ENCODE measurements at regions not wholly inside any gene's neighbourhood (a gene's known extent, or its start where the extent isn't known, plus 50 kb on each side); places are given as distances from the start of the nearest gene placed in this dataset.

DNA sequence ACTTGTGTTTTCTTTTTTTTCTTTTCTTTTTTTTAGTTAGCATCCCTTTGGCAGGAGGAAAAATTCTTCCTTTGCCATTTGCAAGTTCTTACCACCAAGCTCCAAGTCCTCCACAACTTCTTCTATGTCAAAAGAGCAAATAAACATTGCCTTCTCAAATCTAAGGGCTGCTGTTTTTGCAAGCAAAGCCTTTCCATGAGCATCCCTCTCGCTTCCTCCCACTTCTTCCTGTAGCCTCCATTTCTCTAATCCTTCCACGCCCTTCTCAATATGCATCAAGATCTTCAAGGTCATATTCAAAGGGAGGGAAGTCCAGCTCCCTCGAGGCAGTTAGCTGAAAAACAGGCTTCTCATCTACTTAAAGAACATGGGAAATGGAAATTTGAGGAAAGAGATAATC, 147.1 kb downstream of the ADSS2 start:
- TF ChIP-seq, protein P1, sequence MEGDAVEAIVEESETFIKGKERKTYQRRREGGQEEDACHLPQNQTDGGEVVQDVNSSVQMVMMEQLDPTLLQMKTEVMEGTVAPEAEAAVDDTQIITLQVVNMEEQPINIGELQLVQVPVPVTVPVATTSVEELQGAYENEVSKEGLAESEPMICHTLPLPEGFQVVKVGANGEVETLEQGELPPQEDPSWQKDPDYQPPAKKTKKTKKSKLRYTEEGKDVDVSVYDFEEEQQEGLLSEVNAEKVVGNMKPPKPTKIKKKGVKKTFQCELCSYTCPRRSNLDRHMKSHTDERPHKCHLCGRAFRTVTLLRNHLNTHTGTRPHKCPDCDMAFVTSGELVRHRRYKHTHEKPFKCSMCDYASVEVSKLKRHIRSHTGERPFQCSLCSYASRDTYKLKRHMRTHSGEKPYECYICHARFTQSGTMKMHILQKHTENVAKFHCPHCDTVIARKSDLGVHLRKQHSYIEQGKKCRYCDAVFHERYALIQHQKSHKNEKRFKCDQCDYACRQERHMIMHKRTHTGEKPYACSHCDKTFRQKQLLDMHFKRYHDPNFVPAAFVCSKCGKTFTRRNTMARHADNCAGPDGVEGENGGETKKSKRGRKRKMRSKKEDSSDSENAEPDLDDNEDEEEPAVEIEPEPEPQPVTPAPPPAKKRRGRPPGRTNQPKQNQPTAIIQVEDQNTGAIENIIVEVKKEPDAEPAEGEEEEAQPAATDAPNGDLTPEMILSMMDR (IDR thresholded peaks at IDR 0.05) = no peak
- TF ChIP-seq POLR2A (IDR thresholded peaks at IDR 0.05) = no peak

All from lower leg skin (tissue), 3 donors.